ENCODE measurements at regions not wholly inside any gene's neighbourhood (a gene's known extent, or its start where the extent isn't known, plus 50 kb on each side); places are given as distances from the start of the nearest gene placed in this dataset.
A peak's percentile ranks its signal among the peaks of the same experiment; 100 is the strongest.

GRCh38 chr14:65794674-65795279, 382.2 kb downstream of the FUT8 start:
- DNase-seq (ENCODE audit: low read depth), result no peak

GRCh38 chr14:65798216-65798615, 385.7 kb downstream of the FUT8 start:
- DNase-seq (ENCODE audit: low read depth), result no peak

- DNase-seq (ENCODE audit: low read depth), result no peak
These were observed 388.2 kb downstream of the FUT8 start for GRCh38 chr14:65800694-65801093.

GRCh38 chr14:65802196-65802595, 389.7 kb downstream of the FUT8 start:
- no peak for DNase-seq (ENCODE audit: low read depth)

- DNase-seq (ENCODE audit: low read depth), result no peak
These were observed 391.4 kb downstream of the FUT8 start for GRCh38 chr14:65803885-65804284.

- DNase-seq (ENCODE audit: low read depth), result no peak
These were observed 392.0 kb downstream of the FUT8 start for GRCh38 chr14:65804439-65805112.

- no peak for DNase-seq (ENCODE audit: low read depth)
These were observed 392.6 kb downstream of the FUT8 start for GRCh38 chr14:65805113-65805473.

GRCh38 chr14:65808390-65808789, 395.9 kb downstream of the FUT8 start:
- no peak for DNase-seq (ENCODE audit: low read depth)

GRCh38 chr14:65810322-65810721, 397.8 kb downstream of the FUT8 start:
- no peak for DNase-seq (ENCODE audit: low read depth)

- no peak for DNase-seq (ENCODE audit: low read depth)
These were observed 401.3 kb downstream of the FUT8 start for GRCh38 chr14:65813760-65814384.

GRCh38 chr14:65815127-65815526, 402.6 kb downstream of the FUT8 start:
- DNase-seq (ENCODE audit: low read depth), result no peak

- DNase-seq (ENCODE audit: low read depth), result no peak
These were observed 404.5 kb downstream of the FUT8 start for GRCh38 chr14:65817011-65817410.

- no peak for DNase-seq (ENCODE audit: low read depth)
These were observed 407.0 kb downstream of the FUT8 start for GRCh38 chr14:65819569-65819968.

- no peak for DNase-seq (ENCODE audit: low read depth)
These were observed 408.8 kb downstream of the FUT8 start for GRCh38 chr14:65821224-65821753.

GRCh38 chr14:65824285-65824977, 411.9 kb downstream of the FUT8 start:
- peak; percentile 51 for DNase-seq (ENCODE audit: low read depth)

GRCh38 chr14:65824978-65825299, 412.4 kb downstream of the FUT8 start:
- no peak for DNase-seq (ENCODE audit: low read depth)

- no peak for DNase-seq (ENCODE audit: low read depth)
These were observed 414.4 kb downstream of the FUT8 start for GRCh38 chr14:65826946-65827345.

GRCh38 chr14:65827520-65827919, 415.0 kb downstream of the FUT8 start:
- no peak for DNase-seq (ENCODE audit: low read depth)

- no peak for DNase-seq (ENCODE audit: low read depth)
These were observed 415.9 kb downstream of the FUT8 start for GRCh38 chr14:65828396-65828795.

- DNase-seq (ENCODE audit: low read depth), result no peak
These were observed 420.1 kb downstream of the FUT8 start for GRCh38 chr14:65832431-65833266.

GRCh38 chr14:65833267-65833880, 420.8 kb downstream of the FUT8 start:
- DNase-seq (ENCODE audit: low read depth), result no peak

GRCh38 chr14:65834051-65834450, 421.5 kb downstream of the FUT8 start:
- DNase-seq (ENCODE audit: low read depth), result no peak

All from activated gamma-delta T cell treated with anti-CD3 and anti-CD28 coated beads, Interleukin-2, amount 50 U/mL, for 16 hours (primary cell).